ENCODE measurements at regions not wholly inside any gene's neighbourhood (a gene's known extent, or its start where the extent isn't known, plus 50 kb on each side); places are given as distances from the start of the nearest gene placed in this dataset.

DNA sequence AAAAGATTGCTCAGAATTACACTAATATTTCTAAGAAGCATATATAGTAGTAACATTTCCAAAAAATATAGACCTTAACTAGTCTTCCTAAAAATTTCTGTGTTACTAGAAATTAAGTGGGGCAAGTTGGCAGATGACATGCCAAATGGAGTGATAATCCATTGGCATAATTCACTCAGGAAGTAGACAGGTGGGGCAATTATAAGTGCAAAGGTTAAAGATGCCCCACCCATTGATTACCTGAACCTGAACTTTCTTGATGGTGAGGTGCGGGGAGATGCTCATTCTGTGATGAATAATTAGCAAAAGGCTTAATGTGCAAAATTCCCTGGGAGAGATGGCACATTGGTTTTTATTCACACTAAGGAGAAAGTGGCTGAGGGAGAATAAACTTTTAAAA is 145.8 kb upstream of the RASGEF1B start:
- H3K27me3 ChIP-seq (replicated peaks in 1 of 2; ENCODE audit: control insufficient read depth in 2 of 2, insufficient read depth in 2 of 2, low read length in 1 of 2), result no peaks in the 10 kb centered on the region
- BruUV-seq (replicated peaks), result no TSS peak
- no peak overlapping the region for H3K27ac ChIP-seq (ENCODE audit: control insufficient read depth, insufficient read depth)
- 11% methylated on average over 1 of the region's 1 CpG for WGBS (ENCODE audit: insufficient coverage, insufficient replicate concordance, low lambda C conversion rate, missing lambda C conversion rate)
- no peaks in the 10 kb centered on the region for H3K4me1 ChIP-seq (ENCODE audit: control insufficient read depth, insufficient read depth, low read length)
- ChIA-PET SMC1A (ENCODE audit: uncharacterized antibody, unreplicated experiment) (no interaction called here), POLR2A (no interaction called here), CTCF (interaction anchor here (1.6 kb wide), 1 partner anchor 17 kb away, joined by 4 read pairs; no protein-coding TSS in a partner anchor), RAD21 (ENCODE audit: unreplicated experiment) (interaction anchor here (1.0 kb wide), 1 partner anchor 10 kb away, joined by 3 read pairs; no protein-coding TSS in a partner anchor)
- H3K9me3 ChIP-seq (replicated peaks; ENCODE audit: control insufficient read depth, insufficient read depth, low read length), result no peaks in the 10 kb centered on the region
- no peaks in the 10 kb centered on the region for H4K20me1 ChIP-seq (ENCODE audit: control insufficient read depth, insufficient read depth)
- H2AFZ ChIP-seq (ENCODE audit: control insufficient read depth, low read depth, low read length), result no peak overlapping the region
- no peaks in the 10 kb centered on the region for H3K36me3 ChIP-seq (ENCODE audit: control insufficient read depth in 2 of 2, insufficient read depth in 2 of 2, low read length in 1 of 2)
- intact Hi-C loops (cut with micrococcal nuclease; ENCODE audit: unreplicated experiment), result no loop called here
- H3K79me2 ChIP-seq (ENCODE audit: control insufficient read depth, insufficient read depth, low read length), result no peaks in the 10 kb centered on the region
- no peak overlapping the region for H3K4me2 ChIP-seq (ENCODE audit: control insufficient read depth, insufficient read depth)
- H3K4me3 ChIP-seq, result no peak overlapping the region
- no peak for DNase-seq (ENCODE audit: low read depth, low spot score)
- FAIRE-seq, result no peak
- no peak overlapping the region for H3K9ac ChIP-seq (ENCODE audit: control insufficient read depth, insufficient read depth, low read length)
- in situ Hi-C loops (cut with MboI), result no loop called here
- no peak for ATAC-seq
- TF ChIP-seq NR2C2 (IDR thresholded peaks at IDR 0.05; ENCODE audit: borderline replicate concordance, control insufficient read depth, insufficient read length, low read depth) (no peak), SREBF2 (IDR thresholded peaks at IDR 0.05; ENCODE audit: low read length) (no peak), NBN (IDR thresholded peaks at IDR 0.05) (no peak), FOXK2 (IDR thresholded peaks at IDR 0.05) (no peak), STAT3 (IDR thresholded peaks at IDR 0.05; ENCODE audit: low read depth, low read length) (no peak), JUNB (IDR thresholded peaks at IDR 0.05) (no peak), SMAD5 (IDR thresholded peaks at IDR 0.05; ENCODE audit: low read depth) (no peak), POLR2AphosphoS2 (IDR thresholded peaks at IDR 0.05; ENCODE audit: low read depth, low read length) (no peak)

DNA sequence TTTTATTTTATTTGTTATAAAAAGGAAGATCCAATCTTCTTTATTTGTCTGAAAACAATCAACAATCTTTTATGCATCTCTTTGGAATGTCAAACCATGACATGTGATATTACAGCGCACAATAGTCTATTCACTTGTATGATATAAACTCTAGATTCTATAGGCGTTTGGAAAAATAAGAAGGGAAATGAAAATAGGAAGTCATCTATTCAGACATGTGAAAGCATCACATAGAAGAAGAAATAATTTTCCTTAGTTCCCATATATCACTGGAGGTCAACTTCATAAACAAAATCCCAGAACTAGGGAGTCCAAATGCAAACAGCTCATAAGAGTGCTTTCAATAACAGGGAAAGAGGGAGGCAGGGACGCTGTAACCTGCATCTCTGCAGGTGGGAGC is 139.5 kb upstream of the RASGEF1B start:
- Histone ChIP-seq H3K9ac (ENCODE audit: control insufficient read depth, insufficient read depth, low read length) (no peak overlapping the region), H3K36me3 (ENCODE audit: control insufficient read depth in 2 of 2, insufficient read depth in 2 of 2, low read length in 1 of 2) (no peaks in the 10 kb centered on the region), H3K27me3 (replicated peaks in 1 of 2; ENCODE audit: control insufficient read depth in 2 of 2, insufficient read depth in 2 of 2, low read length in 1 of 2) (no peaks in the 10 kb centered on the region), H3K4me1 (ENCODE audit: control insufficient read depth, insufficient read depth, low read length) (no peaks in the 10 kb centered on the region), H3K79me2 (ENCODE audit: control insufficient read depth, insufficient read depth, low read length) (no peaks in the 10 kb centered on the region), H3K9me3 (replicated peaks; ENCODE audit: control insufficient read depth, insufficient read depth, low read length) (no peaks in the 10 kb centered on the region), H2AFZ (ENCODE audit: control insufficient read depth, low read depth, low read length) (no peak overlapping the region), H3K27ac (ENCODE audit: control insufficient read depth, insufficient read depth) (no peak overlapping the region), H4K20me1 (ENCODE audit: control insufficient read depth, insufficient read depth) (no peaks in the 10 kb centered on the region), H3K4me3 (no peak overlapping the region), H3K4me2 (ENCODE audit: control insufficient read depth, insufficient read depth) (no peak overlapping the region)
- DNase-seq (ENCODE audit: low read depth, low spot score) (no peak), FAIRE-seq (no peak), ATAC-seq (no peak)
- SMC1A ChIA-PET (ENCODE audit: uncharacterized antibody, unreplicated experiment), result no interaction called here
- no TSS peak for BruUV-seq (replicated peaks)
- TF ChIP-seq MTA3 (IDR thresholded peaks at IDR 0.05; ENCODE audit: borderline replicate concordance, low read length) (no peak), CHD2 (IDR thresholded peaks at IDR 0.05; ENCODE audit: borderline replicate concordance, low read depth, low read length) (no peak), YY1 (IDR thresholded peaks at IDR 0.05; ENCODE audit: low read depth, low read length) (no peak)
- CTCF ChIA-PET, result no interaction called here
- in situ Hi-C loops (cut with MboI), result no loop called here
- 45% methylated on average over 3 of the region's 3 CpGs for WGBS (ENCODE audit: insufficient coverage, insufficient replicate concordance, low lambda C conversion rate, missing lambda C conversion rate)
- intact Hi-C loops (cut with micrococcal nuclease; ENCODE audit: unreplicated experiment), result no loop called here
- RAD21 ChIA-PET (ENCODE audit: unreplicated experiment), result no interaction called here
- POLR2A ChIA-PET, result no interaction called here

Data from GM12878 (cell line).